HepG2 (cell line): ENCODE measurements at regions not wholly inside any gene's neighbourhood (a gene's known extent, or its start where the extent isn't known, plus 50 kb on each side); places are given as distances from the start of the nearest gene placed in this dataset.

Experiments
- ATAC-seq: fragments of 200-7000 bp; cut with Tn5 transposase; 3 replicates; pipeline ENCODE4 v1.9.1; 2020; ENCODE audit warnings: mild to moderate bottlenecking, moderate library complexity
- BruUV-seq: library from RNA; stranded (reverse); fragments of 400-500 nt; replicated peaks from 2 replicates; lab custom pipeline; 2021; lab: Mats Ljungman, UMichigan
- CTCF ChIA-PET: fragments of 300-600 bp; formaldehyde crosslinking; extraction: SDS; loops from one replicate; lab custom pipeline; 2021; ENCODE audit warnings: low total read pairs, inconsistent platforms, low intra/inter-chr PET ratio; lab: Yijun Ruan, JAX
- POLR2A ChIA-PET: fragments of 350-600 bp; sonication (Branson Sonifier 250); formaldehyde crosslinking; loops from one replicate; lab custom pipeline; 2020; ENCODE audit warnings: antibody characterized with exemption, inconsistent platforms; lab: Yijun Ruan, JAX
- DNase-seq: peaks from one replicate; pipeline ENCODE4 v3.0.0-alpha.2; 2015; ENCODE audit warnings: low spot score
- FAIRE-seq: peaks from 3 replicates; lab custom pipeline; 2011; peaks lifted over from hg19 to GRCh38; lab: Jason Lieb, UNC
- H2AFZ ChIP-seq: one replicate; pipeline ENCODE4 v1.6.1; 2011; ENCODE audit warnings: low read length, inconsistent platforms
- H3K27ac ChIP-seq: fragments of 300-600 bp; 3 replicates; pipeline ENCODE4 v1.8.0; 2011; ENCODE audit warnings: mixed run types, mild to moderate bottlenecking, mixed read lengths, low read length, inconsistent platforms; ENCODE audit not compliant: insufficient read depth; ENCODE audit errors: extremely low read length
- H3K27me3 ChIP-seq, 2 experiments: fragments of 200-600 bp in 1 of 2; 2 replicates in 1 of 2; 3 replicates in 1 of 2; pipeline versions ENCODE4 v1.6.0 to v1.8.0; 2011; ENCODE audit warnings: low read length in 2 of 2, mild to moderate bottlenecking in 2 of 2, moderate library complexity in 2 of 2, inconsistent platforms in 1 of 2; ENCODE audit not compliant: insufficient read depth in 2 of 2, control insufficient read depth in 1 of 2
- H3K36me3 ChIP-seq, 2 experiments: fragments of 200-600 bp in 1 of 2; replicated peaks in 1 of 2; 2 replicates in 1 of 2; 3 replicates in 1 of 2; pipeline versions ENCODE4 v1.5.1 to v1.8.0; 2011; ENCODE audit warnings: low read length in 2 of 2, inconsistent platforms in 1 of 2; ENCODE audit not compliant: insufficient read depth in 2 of 2, control insufficient read depth in 1 of 2
- H3K4me1 ChIP-seq: 2 replicates; pipeline ENCODE4 v1.5.1; 2012; ENCODE audit warnings: low read length, inconsistent platforms; ENCODE audit not compliant: insufficient read depth
- H3K4me2 ChIP-seq: 2 replicates; pipeline ENCODE4 v1.6.0; 2011; ENCODE audit warnings: low read depth, low read length, inconsistent platforms
- H3K4me3 ChIP-seq, 3 experiments: fragments of 200-600 bp in 1 of 3; sonication (generic), shearing (Covaris generic) in 1 of 3; replicated peaks in 1 of 3; 2 replicates each; pipeline ENCODE4 v1.5.1; 2011 to 2016; ENCODE audit warnings: low read length in 3 of 3, inconsistent platforms in 2 of 3, low read depth in 2 of 3, mild to moderate bottlenecking in 2 of 3, control low read depth in 1 of 3, mixed read lengths in 1 of 3; ENCODE audit not compliant: insufficient read depth in 1 of 3
- H3K79me2 ChIP-seq: one replicate; pipeline ENCODE4 v1.6.1; 2011; ENCODE audit warnings: low read length, inconsistent platforms; ENCODE audit not compliant: insufficient read depth
- H3K9ac ChIP-seq: 2 replicates; pipeline ENCODE4 v1.6.0; 2011; ENCODE audit warnings: mild to moderate bottlenecking, low read depth, low read length, inconsistent platforms; ENCODE audit not compliant: insufficient read depth
- H3K9me3 ChIP-seq: 2 replicates; pipeline ENCODE4 v1.5.1; 2012; ENCODE audit warnings: mild to moderate bottlenecking, low read length
- H4K20me1 ChIP-seq: 2 replicates; pipeline ENCODE4 v1.6.0; 2011; ENCODE audit warnings: inconsistent platforms, mild to moderate bottlenecking, low read length, moderate library complexity; ENCODE audit not compliant: insufficient read depth
- ADNP ChIP-seq: sonication (generic); formaldehyde crosslinking; IDR thresholded peaks from 2 replicates; pipeline ENCODE4 v1.4.0; 2020; ENCODE audit warnings: missing genetic modification reagents
- HOXA3 ChIP-seq: sonication (generic); formaldehyde crosslinking; IDR thresholded peaks from 2 replicates; pipeline ENCODE4 v1.5.0; 2020; ENCODE audit warnings: missing genetic modification reagents
- MTA3 ChIP-seq: sonication (generic); formaldehyde crosslinking; IDR thresholded peaks from 2 replicates; pipeline ENCODE4 v1.4.0; 2020; ENCODE audit warnings: missing genetic modification reagents
- SP5 ChIP-seq: IDR thresholded peaks from 2 replicates; pipeline ENCODE4 v1.6.1; 2016; ENCODE audit warnings: low read depth, borderline replicate concordance
- ZIK1 ChIP-seq: sonication (generic); formaldehyde crosslinking; IDR thresholded peaks from 2 replicates; pipeline ENCODE4 v1.5.0; 2020; ENCODE audit warnings: mild to moderate bottlenecking, low read depth, missing genetic modification reagents, borderline replicate concordance
- ZNF234 ChIP-seq: sonication (generic); formaldehyde crosslinking; conservative IDR thresholded peaks from 2 replicates; pipeline ENCODE4 v1.5.1; 2020; ENCODE audit warnings: mild to moderate bottlenecking, missing genetic modification reagents
- in situ Hi-C: cut with HindIII; loops from 2 replicates; pipeline ENCODE4 v1.10.0; 2017; ENCODE audit warnings: low pct_unique_long_range_greater_than_20kb; ENCODE audit not compliant: extremely low pct_ligation_motif_present
- intact Hi-C: fragments of 100-400 bp; cut with micrococcal nuclease; formaldehyde crosslinking; loops from one replicate; pipeline ENCODE4 v1.10.0; 2022; ENCODE audit not compliant: unreplicated experiment
- TF ChIP-seq, protein P1 (sequence below): sonication (generic); formaldehyde crosslinking; IDR thresholded peaks from 2 replicates; pipeline ENCODE4 v1.4.0; 2020; ENCODE audit warnings: missing genetic modification reagents, borderline replicate concordance
- TF ChIP-seq, protein P2 (sequence below): sonication (generic); formaldehyde crosslinking; IDR thresholded peaks from 2 replicates; pipeline ENCODE4 v1.5.1; 2020; ENCODE audit warnings: missing genetic modification reagents, mild to moderate bottlenecking, borderline replicate concordance
- TF ChIP-seq, protein P3 (sequence below): sonication (generic); formaldehyde crosslinking; IDR thresholded peaks from 2 replicates; pipeline ENCODE4 v1.8.0; 2022; ENCODE audit warnings: missing genetic modification reagents, mild to moderate bottlenecking, borderline replicate concordance
- TF ChIP-seq, protein P4 (sequence below): IDR thresholded peaks from 2 replicates; pipeline ENCODE4 v1.6.1; 2016; ENCODE audit warnings: low read depth, borderline replicate concordance

DNA sequence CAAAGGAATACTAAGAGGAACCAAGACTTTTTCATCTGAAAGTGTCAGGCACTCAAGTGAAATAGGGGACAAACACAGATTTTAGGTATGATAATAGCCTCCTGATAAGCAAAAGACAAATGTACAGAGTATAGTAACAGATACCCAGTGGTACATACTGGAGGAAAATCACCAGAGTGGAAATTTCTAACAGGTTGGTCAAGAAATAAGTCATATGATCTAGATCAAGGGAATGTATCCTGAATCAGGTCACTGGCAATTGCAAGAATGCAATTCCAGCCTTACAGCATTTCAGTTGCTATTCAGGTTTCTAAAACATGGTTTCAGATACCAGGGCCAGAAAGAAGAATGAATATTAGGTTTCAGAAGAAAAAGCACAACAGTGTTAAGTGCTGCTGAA lies 82.2 kb upstream of the SLCO6A1 start:
- Histone ChIP-seq H3K4me2 (no peak overlapping the region), H3K9ac (no peak overlapping the region), H3K36me3 (no peaks in the 10 kb centered on the region), H2AFZ (no peak overlapping the region), H3K79me2 (no peaks in the 10 kb centered on the region), H3K9me3 (no peaks in the 10 kb centered on the region), H3K4me3 (no peak overlapping the region), H3K27ac (no peak overlapping the region), H3K27me3 (no peaks in the 10 kb centered on the region), H3K4me1 (no peaks in the 10 kb centered on the region), H4K20me1 (no peaks in the 10 kb centered on the region)
- TF ChIP-seq, protein P1, sequence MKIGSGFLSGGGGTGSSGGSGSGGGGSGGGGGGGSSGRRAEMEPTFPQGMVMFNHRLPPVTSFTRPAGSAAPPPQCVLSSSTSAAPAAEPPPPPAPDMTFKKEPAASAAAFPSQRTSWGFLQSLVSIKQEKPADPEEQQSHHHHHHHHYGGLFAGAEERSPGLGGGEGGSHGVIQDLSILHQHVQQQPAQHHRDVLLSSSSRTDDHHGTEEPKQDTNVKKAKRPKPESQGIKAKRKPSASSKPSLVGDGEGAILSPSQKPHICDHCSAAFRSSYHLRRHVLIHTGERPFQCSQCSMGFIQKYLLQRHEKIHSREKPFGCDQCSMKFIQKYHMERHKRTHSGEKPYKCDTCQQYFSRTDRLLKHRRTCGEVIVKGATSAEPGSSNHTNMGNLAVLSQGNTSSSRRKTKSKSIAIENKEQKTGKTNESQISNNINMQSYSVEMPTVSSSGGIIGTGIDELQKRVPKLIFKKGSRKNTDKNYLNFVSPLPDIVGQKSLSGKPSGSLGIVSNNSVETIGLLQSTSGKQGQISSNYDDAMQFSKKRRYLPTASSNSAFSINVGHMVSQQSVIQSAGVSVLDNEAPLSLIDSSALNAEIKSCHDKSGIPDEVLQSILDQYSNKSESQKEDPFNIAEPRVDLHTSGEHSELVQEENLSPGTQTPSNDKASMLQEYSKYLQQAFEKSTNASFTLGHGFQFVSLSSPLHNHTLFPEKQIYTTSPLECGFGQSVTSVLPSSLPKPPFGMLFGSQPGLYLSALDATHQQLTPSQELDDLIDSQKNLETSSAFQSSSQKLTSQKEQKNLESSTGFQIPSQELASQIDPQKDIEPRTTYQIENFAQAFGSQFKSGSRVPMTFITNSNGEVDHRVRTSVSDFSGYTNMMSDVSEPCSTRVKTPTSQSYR (CRISPR knock-in tag), result no peak
- TF ChIP-seq MTA3 (CRISPR knock-in tag) (no peak), ZIK1 (CRISPR knock-in tag) (no peak), SP5 (no peak), HOXA3 (no peak), ZNF234 (CRISPR knock-in tag) (no peak), ADNP (CRISPR knock-in tag) (no peak)
- TF ChIP-seq, protein P2, sequence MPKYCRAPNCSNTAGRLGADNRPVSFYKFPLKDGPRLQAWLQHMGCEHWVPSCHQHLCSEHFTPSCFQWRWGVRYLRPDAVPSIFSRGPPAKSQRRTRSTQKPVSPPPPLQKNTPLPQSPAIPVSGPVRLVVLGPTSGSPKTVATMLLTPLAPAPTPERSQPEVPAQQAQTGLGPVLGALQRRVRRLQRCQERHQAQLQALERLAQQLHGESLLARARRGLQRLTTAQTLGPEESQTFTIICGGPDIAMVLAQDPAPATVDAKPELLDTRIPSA (CRISPR knock-in tag), result no peak
- TF ChIP-seq, protein P3, sequence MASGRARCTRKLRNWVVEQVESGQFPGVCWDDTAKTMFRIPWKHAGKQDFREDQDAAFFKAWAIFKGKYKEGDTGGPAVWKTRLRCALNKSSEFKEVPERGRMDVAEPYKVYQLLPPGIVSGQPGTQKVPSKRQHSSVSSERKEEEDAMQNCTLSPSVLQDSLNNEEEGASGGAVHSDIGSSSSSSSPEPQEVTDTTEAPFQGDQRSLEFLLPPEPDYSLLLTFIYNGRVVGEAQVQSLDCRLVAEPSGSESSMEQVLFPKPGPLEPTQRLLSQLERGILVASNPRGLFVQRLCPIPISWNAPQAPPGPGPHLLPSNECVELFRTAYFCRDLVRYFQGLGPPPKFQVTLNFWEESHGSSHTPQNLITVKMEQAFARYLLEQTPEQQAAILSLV (CRISPR knock-in tag), result no peak
- TF ChIP-seq, protein P4, sequence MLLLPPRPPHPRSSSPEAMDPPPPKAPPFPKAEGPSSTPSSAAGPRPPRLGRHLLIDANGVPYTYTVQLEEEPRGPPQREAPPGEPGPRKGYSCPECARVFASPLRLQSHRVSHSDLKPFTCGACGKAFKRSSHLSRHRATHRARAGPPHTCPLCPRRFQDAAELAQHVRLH (CRISPR knock-in tag), result no peak
- POLR2A ChIA-PET, result no interaction called here
- CTCF ChIA-PET, result no interaction called here
- in situ Hi-C loops (loop anchor here (10.0 kb wide), 1 partner anchor 464 kb away; no protein-coding TSS in a partner anchor), intact Hi-C loops (loop anchor here (10.0 kb wide), 1 partner anchor 214 kb away; no protein-coding TSS in a partner anchor)
- no TSS peak for BruUV-seq
- FAIRE-seq (no peak), ATAC-seq (no peak), DNase-seq (no peak)
